ENCODE measurements at regions not wholly inside any gene's neighbourhood (a gene's known extent, or its start where the extent isn't known, plus 50 kb on each side); places are given as distances from the start of the nearest gene placed in this dataset.

DNA sequence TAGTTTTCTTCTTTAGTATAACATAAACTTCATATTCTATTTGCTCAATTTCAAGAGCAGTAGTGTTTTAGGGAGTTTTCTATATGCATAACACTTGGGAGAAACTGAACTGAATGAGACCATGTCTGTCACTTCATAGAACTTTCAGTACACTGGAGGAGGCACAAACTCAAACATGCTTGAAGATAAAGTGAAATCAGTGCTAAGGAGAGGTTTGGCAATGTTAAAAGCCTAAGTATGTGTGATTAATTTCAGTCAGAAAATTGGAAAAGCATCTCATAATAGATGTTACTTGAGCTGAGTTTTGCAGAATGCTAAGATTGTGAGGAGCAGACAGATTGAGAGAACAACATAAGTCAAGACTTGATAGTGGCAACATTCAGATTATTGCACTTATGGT is 411.2 kb upstream of the HS3ST1 start:
- peaks cover 4% of the 10 kb centered on the region for H3K9me3 Mint-ChIP-seq
- Histone ChIP-seq H3K4me3 (ENCODE audit: low read length) (no peak overlapping the region), H3K4me1 (ENCODE audit: control insufficient read depth, insufficient read depth, low read length) (no peaks in the 10 kb centered on the region), H3K27ac (ENCODE audit: low read depth, low read length) (no peak overlapping the region), H3K36me3 (ENCODE audit: control insufficient read depth, insufficient read depth, low read length) (no peaks in the 10 kb centered on the region), H3K9ac (ENCODE audit: extremely low read depth, low read length, poor library complexity, severe bottlenecking) (no peak overlapping the region), H3K9me3 (ENCODE audit: control insufficient read depth, low read length) (peaks cover 3% of the 10 kb centered on the region), H3K27me3 (ENCODE audit: control insufficient read depth, insufficient read depth, low read length, poor library complexity, severe bottlenecking) (no peaks in the 10 kb centered on the region)
- no peak overlapping the region for H3K4me3 Mint-ChIP-seq
- no peaks in the 10 kb centered on the region for H3K27me3 Mint-ChIP-seq (ENCODE audit: insufficient read depth)
- TF ChIP-seq, protein P1, sequence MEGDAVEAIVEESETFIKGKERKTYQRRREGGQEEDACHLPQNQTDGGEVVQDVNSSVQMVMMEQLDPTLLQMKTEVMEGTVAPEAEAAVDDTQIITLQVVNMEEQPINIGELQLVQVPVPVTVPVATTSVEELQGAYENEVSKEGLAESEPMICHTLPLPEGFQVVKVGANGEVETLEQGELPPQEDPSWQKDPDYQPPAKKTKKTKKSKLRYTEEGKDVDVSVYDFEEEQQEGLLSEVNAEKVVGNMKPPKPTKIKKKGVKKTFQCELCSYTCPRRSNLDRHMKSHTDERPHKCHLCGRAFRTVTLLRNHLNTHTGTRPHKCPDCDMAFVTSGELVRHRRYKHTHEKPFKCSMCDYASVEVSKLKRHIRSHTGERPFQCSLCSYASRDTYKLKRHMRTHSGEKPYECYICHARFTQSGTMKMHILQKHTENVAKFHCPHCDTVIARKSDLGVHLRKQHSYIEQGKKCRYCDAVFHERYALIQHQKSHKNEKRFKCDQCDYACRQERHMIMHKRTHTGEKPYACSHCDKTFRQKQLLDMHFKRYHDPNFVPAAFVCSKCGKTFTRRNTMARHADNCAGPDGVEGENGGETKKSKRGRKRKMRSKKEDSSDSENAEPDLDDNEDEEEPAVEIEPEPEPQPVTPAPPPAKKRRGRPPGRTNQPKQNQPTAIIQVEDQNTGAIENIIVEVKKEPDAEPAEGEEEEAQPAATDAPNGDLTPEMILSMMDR (conservative IDR thresholded peaks at IDR 0.05), result no peak
- no peak for DNase-seq
- no peak overlapping the region for H3K27ac Mint-ChIP-seq
- peaks cover 11% of the 10 kb centered on the region for H3K4me1 Mint-ChIP-seq
- H3K36me3 Mint-ChIP-seq (ENCODE audit: low read depth), result no peaks in the 10 kb centered on the region

DNA sequence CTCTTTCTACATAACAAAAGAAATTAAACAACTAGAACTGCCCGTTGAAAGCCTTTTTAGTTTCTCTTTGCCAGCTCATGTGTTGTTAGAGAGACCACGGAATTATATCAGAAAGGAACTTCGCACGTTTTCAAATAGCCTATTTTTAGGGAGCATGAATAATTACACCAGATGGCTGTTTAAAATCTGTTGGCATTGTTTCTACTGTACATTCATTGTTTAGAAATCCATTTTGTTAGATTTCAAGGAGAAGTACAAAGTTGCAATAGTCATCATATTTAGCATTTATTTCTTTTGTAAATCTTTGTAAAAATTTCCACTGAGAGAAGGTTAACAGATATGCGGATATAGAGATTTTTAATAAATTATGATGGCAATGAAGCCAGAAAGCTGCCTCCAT is 403.0 kb upstream of the HS3ST1 start:
- H3K4me1 ChIP-seq (ENCODE audit: control insufficient read depth, insufficient read depth, low read length), result no peaks in the 10 kb centered on the region
- no peak overlapping the region for H3K9ac ChIP-seq (ENCODE audit: extremely low read depth, low read length, poor library complexity, severe bottlenecking)
- no peak overlapping the region for H3K27ac Mint-ChIP-seq
- H3K36me3 Mint-ChIP-seq (ENCODE audit: low read depth), result no peaks in the 10 kb centered on the region
- no peak overlapping the region for H3K4me3 ChIP-seq (ENCODE audit: low read length)
- H3K27ac ChIP-seq (ENCODE audit: low read depth, low read length), result no peak overlapping the region
- no peak for DNase-seq
- H3K27me3 ChIP-seq (ENCODE audit: control insufficient read depth, insufficient read depth, low read length, poor library complexity, severe bottlenecking), result no peaks in the 10 kb centered on the region
- peaks cover under 1% of the 10 kb centered on the region for H3K9me3 ChIP-seq (ENCODE audit: control insufficient read depth, low read length)
- TF ChIP-seq, protein P1 (conservative IDR thresholded peaks at IDR 0.05), result no peak
- H3K4me1 Mint-ChIP-seq, result no peaks in the 10 kb centered on the region
- no peak overlapping the region for H3K4me3 Mint-ChIP-seq
- peaks cover 3% of the 10 kb centered on the region for H3K27me3 Mint-ChIP-seq (ENCODE audit: insufficient read depth)
- peaks cover 1% of the 10 kb centered on the region for H3K9me3 Mint-ChIP-seq
- no peaks in the 10 kb centered on the region for H3K36me3 ChIP-seq (ENCODE audit: control insufficient read depth, insufficient read depth, low read length)
- 84 to 90% methylated on average over 3 to 5 of the region's 5 CpGs for WGBS, 2 experiments (ENCODE audit: insufficient coverage in 1 of 2, insufficient read length in 1 of 2)

DNA sequence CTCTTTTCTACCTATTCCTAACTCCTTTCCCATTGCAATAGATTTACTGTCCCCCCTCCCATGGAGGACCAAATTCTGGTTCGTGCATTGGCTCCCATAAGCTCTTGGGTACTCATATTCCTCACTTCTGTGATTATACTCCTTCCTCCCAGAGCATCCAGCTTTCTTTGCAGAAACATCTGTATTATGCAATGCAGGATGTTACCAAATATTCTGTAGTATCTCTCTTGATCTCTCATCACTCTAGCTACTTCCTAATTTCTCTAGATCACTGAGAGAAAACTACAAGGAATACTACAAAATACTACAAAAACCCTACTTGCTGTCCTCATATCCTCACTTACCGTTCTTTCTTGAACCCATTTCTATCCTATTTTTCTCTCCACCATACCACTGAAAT is 395.9 kb upstream of the HS3ST1 start:
- Histone ChIP-seq H3K27ac (ENCODE audit: low read depth, low read length) (no peak overlapping the region), H3K27me3 (ENCODE audit: control insufficient read depth, insufficient read depth, low read length, poor library complexity, severe bottlenecking) (no peaks in the 10 kb centered on the region), H3K9me3 (ENCODE audit: control insufficient read depth, low read length) (peaks cover 14% of the 10 kb centered on the region), H3K9ac (ENCODE audit: extremely low read depth, low read length, poor library complexity, severe bottlenecking) (no peak overlapping the region), H3K36me3 (ENCODE audit: control insufficient read depth, insufficient read depth, low read length) (no peaks in the 10 kb centered on the region), H3K4me1 (ENCODE audit: control insufficient read depth, insufficient read depth, low read length) (no peaks in the 10 kb centered on the region), H3K4me3 (ENCODE audit: low read length) (no peak overlapping the region)
- Mint-ChIP-seq H3K4me3 (no peak overlapping the region), H3K36me3 (ENCODE audit: low read depth) (no peaks in the 10 kb centered on the region), H3K27me3 (ENCODE audit: insufficient read depth) (peaks cover under 1% of the 10 kb centered on the region), H3K27ac (no peak overlapping the region), H3K4me1 (peaks cover 6% of the 10 kb centered on the region), H3K9me3 (peaks cover 3% of the 10 kb centered on the region)
- 86 to 93% methylated on average over 2 of the region's 2 CpGs for WGBS, 2 experiments (ENCODE audit: insufficient coverage in 1 of 2, insufficient read length in 1 of 2)
- DNase-seq, result no peak
- TF ChIP-seq, protein P1 (conservative IDR thresholded peaks at IDR 0.05), result no peak
